ENCODE measurements at regions not wholly inside any gene's neighbourhood (a gene's known extent, or its start where the extent isn't known, plus 50 kb on each side); places are given as distances from the start of the nearest gene placed in this dataset.
"Not testable (repeated sequence)": the region's sequence is repeated elsewhere in the genome, so short reads cannot be mapped to it uniquely, and the experiment has no call there.

DNA sequence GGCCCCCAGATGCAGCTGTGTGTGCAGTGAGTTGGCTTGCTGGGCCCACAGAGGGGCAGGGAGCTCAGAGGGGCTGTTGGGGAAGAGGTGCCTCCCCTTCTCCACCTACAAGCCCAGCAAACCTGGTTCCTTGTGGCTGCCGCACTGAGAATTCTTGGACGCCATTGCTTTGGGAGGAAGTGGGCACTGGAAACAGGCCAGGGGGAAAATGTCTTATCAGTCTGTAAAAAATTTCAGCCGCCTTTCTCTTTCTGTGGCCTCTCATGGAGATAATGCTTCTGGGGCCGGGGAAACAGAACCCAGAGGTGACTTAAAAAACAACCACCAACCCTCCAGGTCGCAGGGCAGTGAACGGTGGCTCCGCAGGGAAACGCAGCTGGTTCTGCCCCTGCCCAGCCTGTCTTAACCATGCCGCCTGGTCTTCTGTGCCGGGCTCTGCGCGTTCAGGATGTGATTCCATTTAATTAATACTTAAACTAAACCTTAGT is 167.7 kb downstream of the LAT start:
- not testable (repeated sequence) for TF ChIP-seq CTCF, POLR2A (IDR thresholded peaks at IDR 0.05)

All from esophagus squamous epithelium (tissue), 4 donors.